GM23248 (cell line): ENCODE measurements at regions not wholly inside any gene's neighbourhood (a gene's known extent, or its start where the extent isn't known, plus 50 kb on each side); places are given as distances from the start of the nearest gene placed in this dataset.

Experiments used
- EZH2 ChIP-seq: fragments of 200-600 bp; sonication (generic); IDR thresholded peaks from 2 replicates; pipeline ENCODE4 v1.6.1; 2018; ENCODE audit warnings: antibody characterized with exemption, mild to moderate bottlenecking; ENCODE audit not compliant: insufficient read depth, poor library complexity, severe bottlenecking
- EZH2phosphoT487 ChIP-seq: fragments of 200-600 bp; sonication (generic); IDR thresholded peaks from 2 replicates; pipeline ENCODE4 v1.6.1; 2018; ENCODE audit warnings: antibody characterized with exemption, moderate library complexity, mild to moderate bottlenecking, low read depth; ENCODE audit not compliant: insufficient read depth

DNA sequence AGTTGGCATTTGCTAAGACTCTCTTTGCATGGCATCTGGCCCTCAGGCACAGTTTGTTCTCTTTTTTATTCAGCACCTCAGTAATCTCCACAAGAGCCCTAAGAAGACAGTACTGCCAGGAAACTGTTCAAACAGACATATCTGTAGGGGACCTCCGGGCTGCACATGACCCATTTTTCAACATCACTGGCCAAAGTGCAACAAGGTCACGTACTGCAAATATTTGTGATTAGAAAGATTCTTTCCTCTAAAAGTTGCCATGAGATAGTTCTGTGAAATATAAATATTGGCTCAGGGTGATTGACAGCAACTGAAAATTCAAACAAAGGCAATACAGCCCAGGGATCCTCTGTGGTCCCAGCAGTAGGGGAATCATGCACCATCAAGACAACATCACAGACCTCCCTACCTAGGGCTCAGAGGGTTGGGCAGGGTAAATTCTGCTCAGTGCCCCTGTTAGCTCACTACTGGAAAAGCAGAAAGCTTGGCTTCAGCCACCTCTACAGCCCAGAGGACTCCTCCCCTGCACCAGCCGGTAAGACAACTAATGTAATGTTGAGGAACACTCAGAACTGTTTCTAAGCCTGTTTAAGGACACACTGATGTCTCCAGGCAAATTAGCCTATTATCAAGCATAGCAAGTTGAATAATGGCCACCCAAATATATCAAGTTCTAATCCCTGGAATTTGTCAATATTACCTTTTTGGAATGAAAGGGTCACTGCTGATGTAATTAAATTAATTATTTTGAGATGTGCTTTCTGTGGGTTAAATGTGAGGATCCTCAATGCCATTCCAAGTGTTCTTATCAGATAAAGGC, 117.4 kb upstream of the LPP start:
- TF ChIP-seq EZH2 (no peak), EZH2phosphoT487 (no peak)
